H9 (cell line): ENCODE measurements at regions not wholly inside any gene's neighbourhood (a gene's known extent, or its start where the extent isn't known, plus 50 kb on each side); places are given as distances from the start of the nearest gene placed in this dataset.

Experiments
- DNase-seq: peaks from one replicate; pipeline ENCODE4 v3.0.0-alpha.2; 2017
- H2AFZ ChIP-seq: one replicate; pipeline ENCODE4 v1.6.1; 2013; ENCODE audit warnings: mild to moderate bottlenecking, low read length, control low read depth, moderate library complexity
- H2AK5ac ChIP-seq: 2 replicates; pipeline ENCODE4 v1.6.1; 2013; ENCODE audit warnings: low read length, control low read depth, mixed read lengths; ENCODE audit not compliant: insufficient read length
- H2BK120ac ChIP-seq: one replicate; pipeline ENCODE4 v1.6.1; 2013; ENCODE audit warnings: low read depth, mild to moderate bottlenecking, low read length, control low read depth, inconsistent platforms; ENCODE audit not compliant: poor library complexity, severe bottlenecking
- H2BK12ac ChIP-seq: 2 replicates; pipeline ENCODE4 v1.6.1; 2013; ENCODE audit warnings: low read length, control low read depth, mixed read lengths, low read depth; ENCODE audit not compliant: insufficient read length
- H2BK15ac ChIP-seq: 2 replicates; pipeline ENCODE4 v1.6.1; 2013; ENCODE audit warnings: low read depth, low read length, control low read depth
- H2BK20ac ChIP-seq: one replicate; pipeline ENCODE4 v1.6.1; 2013; ENCODE audit warnings: low read depth, mild to moderate bottlenecking, low read length, control low read depth, inconsistent platforms; ENCODE audit not compliant: poor library complexity, severe bottlenecking
- H2BK5ac ChIP-seq: 2 replicates; pipeline ENCODE4 v1.6.1; 2013; ENCODE audit warnings: low read length, control low read depth, mixed read lengths; ENCODE audit not compliant: insufficient read length
- H3K14ac ChIP-seq: 2 replicates; pipeline ENCODE4 v1.6.1; 2013; ENCODE audit warnings: low read length, control low read depth; ENCODE audit not compliant: insufficient read depth
- H3K18ac ChIP-seq: 2 replicates; pipeline ENCODE4 v1.6.1; 2013; ENCODE audit warnings: low read depth, mild to moderate bottlenecking, mixed read lengths, low read length, control low read depth; ENCODE audit not compliant: insufficient read length
- H3K23ac ChIP-seq: 2 replicates; pipeline ENCODE4 v1.6.1; 2013; ENCODE audit warnings: low read length, control low read depth, mixed read lengths, low read depth; ENCODE audit not compliant: insufficient read length
- H3K23me2 ChIP-seq: 2 replicates; pipeline ENCODE4 v1.6.1; 2013; ENCODE audit warnings: low read depth, mild to moderate bottlenecking, mixed read lengths, low read length, control low read depth; ENCODE audit not compliant: insufficient read length, poor library complexity, severe bottlenecking
- H3K27ac ChIP-seq: 2 replicates; pipeline ENCODE4 v1.5.1; 2013; ENCODE audit warnings: low read length, control low read depth, mixed read lengths, low read depth; ENCODE audit not compliant: insufficient read length
- H3K27me3 ChIP-seq: 2 replicates; pipeline ENCODE4 v1.6.1; 2013; ENCODE audit warnings: low read length, control low read depth, inconsistent platforms; ENCODE audit not compliant: insufficient read depth
- H3K4ac ChIP-seq: 2 replicates; pipeline ENCODE4 v1.6.1; 2013; ENCODE audit warnings: low read depth, mild to moderate bottlenecking, control low read depth, inconsistent platforms, low read length, moderate library complexity
- H3K4me1 ChIP-seq: 2 replicates; pipeline ENCODE4 v1.6.1; 2013; ENCODE audit warnings: low read length, control low read depth, inconsistent platforms; ENCODE audit not compliant: insufficient read depth
- H3K4me2 ChIP-seq: 2 replicates; pipeline ENCODE4 v1.6.1; 2013; ENCODE audit warnings: low read length, control low read depth, mixed read lengths; ENCODE audit not compliant: insufficient read length, insufficient read depth
- H3K56ac ChIP-seq: 2 replicates; pipeline ENCODE4 v1.6.1; 2013; ENCODE audit warnings: low read depth, mild to moderate bottlenecking, mixed read lengths, low read length, control low read depth; ENCODE audit not compliant: insufficient read length
- H3K79me1 ChIP-seq: 2 replicates; pipeline ENCODE4 v1.6.1; 2013; ENCODE audit warnings: low read depth, mild to moderate bottlenecking, moderate library complexity, low read length, control low read depth, inconsistent platforms; ENCODE audit not compliant: insufficient read depth, poor library complexity, severe bottlenecking
- H3K79me2 ChIP-seq: 2 replicates; pipeline ENCODE4 v1.6.1; 2013; ENCODE audit warnings: low read length, control low read depth, inconsistent platforms; ENCODE audit not compliant: insufficient read depth
- H3K9ac ChIP-seq: 2 replicates; pipeline ENCODE4 v1.6.1; 2013; ENCODE audit warnings: low read length, control low read depth, mixed read lengths; ENCODE audit not compliant: insufficient read length; ENCODE audit errors: extremely low read depth
- H3K9me3 ChIP-seq: one replicate; pipeline ENCODE4 v1.6.1; 2013; ENCODE audit warnings: low read depth, low read length, inconsistent platforms; ENCODE audit not compliant: control insufficient read depth
- H3T11ph ChIP-seq: one replicate; pipeline ENCODE4 v1.6.1; 2013; ENCODE audit warnings: mild to moderate bottlenecking, low read length, control low read depth, inconsistent platforms
- H4K20me1 ChIP-seq: one replicate; pipeline ENCODE4 v1.6.1; 2013; ENCODE audit not compliant: control insufficient read depth, insufficient read length, insufficient read depth
- H4K5ac ChIP-seq: 2 replicates; pipeline ENCODE4 v1.6.1; 2013; ENCODE audit warnings: low read depth, mild to moderate bottlenecking, mixed read lengths, low read length, control low read depth; ENCODE audit not compliant: insufficient read length
- H4K8ac ChIP-seq: replicated peaks from 2 replicates; pipeline ENCODE4 v1.6.1; 2013; ENCODE audit warnings: low read length, control low read depth, mixed read lengths, low read depth; ENCODE audit not compliant: insufficient read length
- H4K91ac ChIP-seq: 2 replicates; pipeline ENCODE4 v1.6.1; 2013; ENCODE audit warnings: low read depth, mild to moderate bottlenecking, moderate library complexity, mixed read lengths, low read length, control low read depth; ENCODE audit not compliant: insufficient read length
- H3K27ac Mint-ChIP-seq, 3 experiments: 2 replicates in 2 of 3; 3 replicates in 1 of 3; pipeline ENCODE4 v1.8.0; 2020 to 2021; ENCODE audit warnings: mixed read lengths in 3 of 3, mild to moderate bottlenecking in 1 of 3, moderate library complexity in 1 of 3
- H3K27me3 Mint-ChIP-seq: 2 replicates; pipeline ENCODE4 v1.8.0; 2021; ENCODE audit warnings: low read depth, mild to moderate bottlenecking, moderate library complexity, mixed read lengths
- H3K36me3 Mint-ChIP-seq, 3 experiments: 2 replicates in 2 of 3; 3 replicates in 1 of 3; pipeline ENCODE4 v1.8.0; 2020 to 2021; ENCODE audit warnings: low read depth in 3 of 3, mixed read lengths in 3 of 3; ENCODE audit not compliant: insufficient read depth in 1 of 3
- H3K4me1 Mint-ChIP-seq, 2 experiments: 2 replicates each; pipeline ENCODE4 v1.8.0; 2020; ENCODE audit warnings: mixed read lengths in 2 of 2
- H3K4me3 Mint-ChIP-seq, 2 experiments: 2 replicates in 1 of 2; 3 replicates in 1 of 2; pipeline ENCODE4 v1.8.0; 2020 to 2021; ENCODE audit warnings: mild to moderate bottlenecking in 2 of 2, mixed read lengths in 2 of 2, moderate library complexity in 1 of 2
- H3K9me3 Mint-ChIP-seq, 2 experiments: 2 replicates in 1 of 2; 3 replicates in 1 of 2; pipeline ENCODE4 v1.8.0; 2020; ENCODE audit warnings: mild to moderate bottlenecking in 2 of 2, mixed read lengths in 2 of 2, moderate library complexity in 1 of 2
- WGBS: extraction: QIAGEN DNeasy Blood & Tissue Kit; methylation state at CpG from one replicate; pipeline ENCODE4 v1.1.7; 2013; ENCODE audit warnings: missing lambda C conversion rate, low lambda C conversion rate, mixed read lengths; ENCODE audit not compliant: insufficient read length; ENCODE audit errors: extremely low coverage; 5-methylcytosine and 5-hydroxymethylcytosine counted together
- TF ChIP-seq, protein P1 (sequence below): fragments of 200-600 bp; sonication (generic); conservative IDR thresholded peaks from 3 replicates; pipeline ENCODE4 v1.8.0; 2021; ENCODE audit warnings: antibody characterized with exemption, mild to moderate bottlenecking

DNA sequence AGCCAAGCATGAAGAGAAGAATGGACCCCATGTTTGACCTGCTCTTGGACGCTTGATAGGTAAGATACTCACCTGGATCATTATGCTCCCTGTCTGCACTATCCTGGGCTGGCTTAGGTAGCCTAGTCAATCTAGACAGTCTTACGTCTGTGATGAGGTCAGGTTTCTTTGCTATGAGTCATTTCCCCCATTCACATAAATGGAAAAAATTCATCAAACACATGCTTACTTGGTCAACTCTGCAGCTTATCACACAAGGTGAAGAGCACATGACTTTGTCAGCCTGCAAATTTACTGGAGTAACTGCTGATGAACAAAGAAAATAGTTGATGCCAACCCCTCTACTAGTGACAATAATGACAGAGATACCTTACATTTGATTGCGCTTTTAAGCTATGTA is 170.0 kb downstream of the NUFIP1 start:
- Mint-ChIP-seq H3K27me3 (peaks cover 2% of the 10 kb centered on the region), H3K27ac (no peak overlapping the region), H3K4me1 (peaks cover 35 to 47% of the 10 kb centered on the region in 2 experiments), H3K9me3 (no peaks in the 10 kb centered on the region), H3K36me3 (no peaks in the 10 kb centered on the region), H3K4me3 (no peak overlapping the region)
- Histone ChIP-seq H3K4me1 (peaks cover 20% of the 10 kb centered on the region; the same call in 1 of the 2 replicates), H3K18ac (no peak overlapping the region), H2BK5ac (no peak overlapping the region), H3K9me3 (no peaks in the 10 kb centered on the region), H4K20me1 (no peaks in the 10 kb centered on the region), H3K27ac (no peak overlapping the region), H3K14ac (no peak overlapping the region), H3K79me2 (no peaks in the 10 kb centered on the region), H3K56ac (no peak overlapping the region), H2BK20ac (no peak overlapping the region), H2AK5ac (no peak overlapping the region), H3K4ac (no peak overlapping the region), H2AFZ (no peak overlapping the region), H3K23me2 (no peaks in the 10 kb centered on the region), H3K4me2 (no peak overlapping the region), H3T11ph (no peak overlapping the region), H4K8ac (no peak overlapping the region), H3K27me3 (no peaks in the 10 kb centered on the region), H2BK12ac (no peak overlapping the region), H3K9ac (no peak overlapping the region), H4K5ac (no peak overlapping the region), H4K91ac (no peak overlapping the region), H2BK120ac (no peak overlapping the region), H3K79me1 (no peaks in the 10 kb centered on the region), H2BK15ac (no peak overlapping the region), H3K23ac (no peak overlapping the region)
- TF ChIP-seq, protein P1, sequence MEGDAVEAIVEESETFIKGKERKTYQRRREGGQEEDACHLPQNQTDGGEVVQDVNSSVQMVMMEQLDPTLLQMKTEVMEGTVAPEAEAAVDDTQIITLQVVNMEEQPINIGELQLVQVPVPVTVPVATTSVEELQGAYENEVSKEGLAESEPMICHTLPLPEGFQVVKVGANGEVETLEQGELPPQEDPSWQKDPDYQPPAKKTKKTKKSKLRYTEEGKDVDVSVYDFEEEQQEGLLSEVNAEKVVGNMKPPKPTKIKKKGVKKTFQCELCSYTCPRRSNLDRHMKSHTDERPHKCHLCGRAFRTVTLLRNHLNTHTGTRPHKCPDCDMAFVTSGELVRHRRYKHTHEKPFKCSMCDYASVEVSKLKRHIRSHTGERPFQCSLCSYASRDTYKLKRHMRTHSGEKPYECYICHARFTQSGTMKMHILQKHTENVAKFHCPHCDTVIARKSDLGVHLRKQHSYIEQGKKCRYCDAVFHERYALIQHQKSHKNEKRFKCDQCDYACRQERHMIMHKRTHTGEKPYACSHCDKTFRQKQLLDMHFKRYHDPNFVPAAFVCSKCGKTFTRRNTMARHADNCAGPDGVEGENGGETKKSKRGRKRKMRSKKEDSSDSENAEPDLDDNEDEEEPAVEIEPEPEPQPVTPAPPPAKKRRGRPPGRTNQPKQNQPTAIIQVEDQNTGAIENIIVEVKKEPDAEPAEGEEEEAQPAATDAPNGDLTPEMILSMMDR, result no peak
- DNase-seq, result no peak
- no CpG with 5 or more reads among the region's 3 CpGs for WGBS
